ENCODE measurements at regions not wholly inside any gene's neighbourhood (a gene's known extent, or its start where the extent isn't known, plus 50 kb on each side); places are given as distances from the start of the nearest gene placed in this dataset.

GRCh38 chr7:37555528-37555927, 106.9 kb upstream of the ELMO1 start:
- no peak overlapping the region for H3K27ac ChIP-seq (ENCODE audit: low read depth in 1 of 2, low read length in 2 of 2)
- intact Hi-C loops (cut with DNase I, micrococcal nuclease) = no loop called here
- no peak for TF ChIP-seq CTCF (IDR thresholded peaks at IDR 0.05)
- H3K9me3 ChIP-seq (ENCODE audit: control insufficient read depth in 1 of 2, insufficient read depth in 1 of 2, low read length in 2 of 2) = peaks cover 0 to 9% of the 10 kb centered on the region in 2 experiments
- no peak for DNase-seq
- no peaks in the 10 kb centered on the region for H3K36me3 Mint-ChIP-seq (ENCODE audit: low read depth)
- no peak overlapping the region for H3K4me3 Mint-ChIP-seq
- H3K36me3 ChIP-seq (ENCODE audit: insufficient read depth, low read length) = no peaks in the 10 kb centered on the region
- no peak overlapping the region for H3K4me3 ChIP-seq (ENCODE audit: low read length)
- no peaks in the 10 kb centered on the region for H3K27me3 ChIP-seq (ENCODE audit: control insufficient read depth in 1 of 2, insufficient read depth in 2 of 2, low read length in 2 of 2)
- no peaks in the 10 kb centered on the region for H3K9me3 Mint-ChIP-seq
- ChIA-PET POLR2A (no interaction called here), CTCF (no interaction called here)
- H3K27me3 Mint-ChIP-seq = no peaks in the 10 kb centered on the region
- H3K27ac Mint-ChIP-seq = no peak overlapping the region
- H3K4me1 ChIP-seq (ENCODE audit: insufficient read depth, low read length) = no peaks in the 10 kb centered on the region
- ATAC-seq (ENCODE audit: poor library complexity) = no peak
- no peaks in the 10 kb centered on the region for H3K4me1 Mint-ChIP-seq (ENCODE audit: low read depth)

GRCh38 chr7:37557571-37558209, 109.0 kb upstream of the ELMO1 start:
- no peaks in the 10 kb centered on the region for H3K9me3 Mint-ChIP-seq
- POLR2A ChIA-PET = no interaction called here
- H3K4me1 Mint-ChIP-seq (ENCODE audit: low read depth) = no peaks in the 10 kb centered on the region
- no peak overlapping the region for H3K4me3 Mint-ChIP-seq
- intact Hi-C loops (cut with DNase I, micrococcal nuclease) = no loop called here
- Histone ChIP-seq H3K9me3 (ENCODE audit: control insufficient read depth in 1 of 2, insufficient read depth in 1 of 2, low read length in 2 of 2) (peaks cover 0 to 9% of the 10 kb centered on the region in 2 experiments), H3K36me3 (ENCODE audit: insufficient read depth, low read length) (no peaks in the 10 kb centered on the region), H3K4me3 (ENCODE audit: low read length) (no peak overlapping the region), H3K4me1 (ENCODE audit: insufficient read depth, low read length) (no peaks in the 10 kb centered on the region), H3K27me3 (ENCODE audit: control insufficient read depth in 1 of 2, insufficient read depth in 2 of 2, low read length in 2 of 2) (peaks cover 0 to 5% of the 10 kb centered on the region in 2 experiments), H3K27ac (ENCODE audit: low read depth in 1 of 2, low read length in 2 of 2) (no peak overlapping the region)
- ATAC-seq (ENCODE audit: poor library complexity) (no peak), DNase-seq (no peak)
- H3K27ac Mint-ChIP-seq = no peak overlapping the region
- CTCF ChIA-PET = no interaction called here
- no peaks in the 10 kb centered on the region for H3K27me3 Mint-ChIP-seq
- H3K36me3 Mint-ChIP-seq (ENCODE audit: low read depth) = no peaks in the 10 kb centered on the region
- no peak for TF ChIP-seq CTCF (IDR thresholded peaks at IDR 0.05)

- POLR2A ChIA-PET = no interaction called here
Observed at GRCh38 chr7:37558320-37559096, 109.8 kb upstream of the ELMO1 start.

More at GRCh38 chr7:37558320-37559096, 109.8 kb upstream of the ELMO1 start:
- no peaks in the 10 kb centered on the region for H3K36me3 Mint-ChIP-seq (ENCODE audit: low read depth)
- Histone ChIP-seq H3K4me3 (ENCODE audit: low read length) (no peak overlapping the region), H3K36me3 (ENCODE audit: insufficient read depth, low read length) (no peaks in the 10 kb centered on the region), H3K9me3 (ENCODE audit: control insufficient read depth in 1 of 2, insufficient read depth in 1 of 2, low read length in 2 of 2) (peaks cover 0 to 9% of the 10 kb centered on the region in 2 experiments), H3K4me1 (ENCODE audit: insufficient read depth, low read length) (no peaks in the 10 kb centered on the region), H3K27ac (ENCODE audit: low read depth in 1 of 2, low read length in 2 of 2) (no peak overlapping the region), H3K27me3 (ENCODE audit: control insufficient read depth in 1 of 2, insufficient read depth in 2 of 2, low read length in 2 of 2) (peaks cover 0 to 8% of the 10 kb centered on the region in 2 experiments)
- CTCF ChIA-PET = no interaction called here
- intact Hi-C loops (cut with DNase I, micrococcal nuclease) = no loop called here
- no peak for DNase-seq
- no peak for ATAC-seq (ENCODE audit: poor library complexity)
- no peaks in the 10 kb centered on the region for H3K4me1 Mint-ChIP-seq (ENCODE audit: low read depth)
- H3K9me3 Mint-ChIP-seq = no peaks in the 10 kb centered on the region
- no peak overlapping the region for H3K4me3 Mint-ChIP-seq
- TF ChIP-seq CTCF (IDR thresholded peaks at IDR 0.05) = no peak
- H3K27me3 Mint-ChIP-seq = no peaks in the 10 kb centered on the region
- no peak overlapping the region for H3K27ac Mint-ChIP-seq
